CD14-positive monocyte (primary cell): ENCODE measurements at regions not wholly inside any gene's neighbourhood (a gene's known extent, or its start where the extent isn't known, plus 50 kb on each side); places are given as distances from the start of the nearest gene placed in this dataset.
"Not testable (repeated sequence)": the region's sequence is repeated elsewhere in the genome, so short reads cannot be mapped to it uniquely, and the experiment has no call there.

Source experiments
- DNase-seq, 3 donors: peaks; one replicate each; pipeline ENCODE4 v3.0.0-alpha.2; 2011 to 2022
- H2AFZ ChIP-seq: 2 replicates; pipeline ENCODE4 v1.6.0; 2012; ENCODE audit warnings: mild to moderate bottlenecking, low read depth, low read length, inconsistent platforms; ENCODE audit not compliant: insufficient read depth, poor library complexity, severe bottlenecking
- H3K27ac ChIP-seq, 2 donors: 1 replicate in 1 of 2; 2 replicates in 1 of 2; pipeline ENCODE4 v1.5.1; 2012 to 2013; ENCODE audit warnings: low read length in 2 of 2, control low read depth in 1 of 2, inconsistent platforms in 1 of 2, low read depth in 1 of 2, mild to moderate bottlenecking in 1 of 2
- H3K27me3 ChIP-seq, 2 donors: one replicate each; pipeline versions ENCODE4 v1.6.0 to v1.6.1; 2011 to 2013; ENCODE audit warnings: low read length in 2 of 2; ENCODE audit not compliant: control insufficient read depth in 2 of 2, insufficient read depth in 2 of 2
- H3K36me3 ChIP-seq, 2 donors: replicated peaks in 1 of 2; 1 replicate in 1 of 2; 2 replicates in 1 of 2; pipeline versions ENCODE4 v1.5.1 to v1.6.1; 2012 to 2013; ENCODE audit warnings: low read length in 2 of 2, control low read depth in 1 of 2, inconsistent platforms in 1 of 2, mild to moderate bottlenecking in 1 of 2; ENCODE audit not compliant: insufficient read depth in 2 of 2, control insufficient read depth in 1 of 2
- H3K4me1 ChIP-seq, 2 donors: 1 replicate in 1 of 2; 2 replicates in 1 of 2; pipeline versions ENCODE4 v1.5.1 to v1.6.1; 2012 to 2013; ENCODE audit warnings: low read length in 2 of 2, control low read depth in 1 of 2, inconsistent platforms in 1 of 2, mild to moderate bottlenecking in 1 of 2, moderate library complexity in 1 of 2; ENCODE audit not compliant: insufficient read depth in 2 of 2, control insufficient read depth in 1 of 2
- H3K4me2 ChIP-seq: replicated peaks from 2 replicates; pipeline ENCODE3; 2012; ENCODE audit warnings: low read length, moderate library complexity, mild to moderate bottlenecking; ENCODE audit not compliant: poor library complexity, severe bottlenecking; ENCODE audit errors: extremely low read depth
- H3K4me3 ChIP-seq, 3 experiments: fragments of 200-600 bp in 1 of 3; sonication (generic) in 1 of 3; replicated peaks in 1 of 3; 1 replicate in 2 of 3; 2 replicates in 1 of 3; pipeline ENCODE4 v1.5.1; 2011 to 2013; ENCODE audit warnings: low read length in 3 of 3, mild to moderate bottlenecking in 3 of 3, control low read depth in 2 of 3, low read depth in 2 of 3, inconsistent platforms in 1 of 3, moderate library complexity in 1 of 3
- H3K79me2 ChIP-seq: 2 replicates; pipeline ENCODE4 v1.6.0; 2012; ENCODE audit warnings: mild to moderate bottlenecking, control low read depth, inconsistent platforms, low read length, moderate library complexity; ENCODE audit not compliant: insufficient read depth
- H3K9ac ChIP-seq: 2 replicates; pipeline ENCODE4 v1.6.0; 2017; ENCODE audit warnings: low read length, mild to moderate bottlenecking; ENCODE audit not compliant: insufficient read depth, poor library complexity, severe bottlenecking
- H3K9me3 ChIP-seq, 2 donors: replicated peaks in 1 of 2; 1 replicate in 1 of 2; 2 replicates in 1 of 2; pipeline versions ENCODE4 v1.5.1 to v1.6.1; 2012 to 2013; ENCODE audit warnings: low read length in 2 of 2, control low read depth in 1 of 2; ENCODE audit not compliant: control insufficient read depth in 1 of 2, insufficient read depth in 1 of 2
- H4K20me1 ChIP-seq: 2 replicates; pipeline ENCODE4 v1.6.0; 2012; ENCODE audit warnings: mild to moderate bottlenecking, low read length, control low read depth, moderate library complexity; ENCODE audit not compliant: insufficient read depth
- H3K27ac Mint-ChIP-seq, 7 donors: one replicate each; pipeline ENCODE4 v1.8.0; 2020; ENCODE audit warnings: mild to moderate bottlenecking in 7 of 7, mixed read lengths in 7 of 7, moderate library complexity in 6 of 7, inconsistent platforms in 2 of 7
- H3K27me3 Mint-ChIP-seq, 3 donors: one replicate each; pipeline ENCODE4 v1.8.0; 2021 to 2022; ENCODE audit warnings: low read depth in 3 of 3, mild to moderate bottlenecking in 3 of 3, mixed read lengths in 3 of 3, moderate library complexity in 3 of 3, inconsistent platforms in 1 of 3
- H3K36me3 Mint-ChIP-seq, 2 donors: one replicate each; pipeline ENCODE4 v1.8.0; 2020; ENCODE audit warnings: mixed read lengths in 2 of 2, inconsistent platforms in 1 of 2, mild to moderate bottlenecking in 1 of 2
- H3K4me1 Mint-ChIP-seq: one replicate; pipeline ENCODE4 v1.8.0; 2020; ENCODE audit warnings: mild to moderate bottlenecking, mixed read lengths
- H3K4me3 Mint-ChIP-seq, 2 donors: one replicate each; pipeline ENCODE4 v1.8.0; 2020; ENCODE audit warnings: mild to moderate bottlenecking in 2 of 2, mixed read lengths in 2 of 2, moderate library complexity in 1 of 2
- H3K9me3 Mint-ChIP-seq, 7 donors: one replicate each; pipeline ENCODE4 v1.8.0; 2020 to 2022; ENCODE audit warnings: mixed read lengths in 7 of 7, mild to moderate bottlenecking in 6 of 7, moderate library complexity in 6 of 7, inconsistent platforms in 2 of 7
- WGBS: methylation state at CpG from one replicate; pipeline ENCODE4 v1.1.5; 2013; ENCODE audit warnings: missing lambda C conversion rate; ENCODE audit not compliant: insufficient coverage; 5-methylcytosine and 5-hydroxymethylcytosine counted together
- intact Hi-C, 2 donors: fragments of 100-400 bp; cut with micrococcal nuclease; formaldehyde crosslinking; loops; one replicate each; pipeline versions ENCODE4 v1.15.0 to v1.15.1; 2023

- H3K9me3 Mint-ChIP-seq, H3K4me3 Mint-ChIP-seq, H3K27ac ChIP-seq, H3K4me1 Mint-ChIP-seq, DNase-seq, H2AFZ ChIP-seq, H4K20me1 ChIP-seq, H3K9ac ChIP-seq, H3K36me3 Mint-ChIP-seq, H3K27me3 ChIP-seq, H3K79me2 ChIP-seq, H3K4me2 ChIP-seq, H3K4me3 ChIP-seq, H3K27me3 Mint-ChIP-seq, intact Hi-C loops, H3K36me3 ChIP-seq, H3K27ac Mint-ChIP-seq, H3K9me3 ChIP-seq: not testable (repeated sequence)
- H3K4me1 ChIP-seq: peaks cover 5 to 11% of the 10 kb centered on the region in 2 donors
- WGBS: no CpG with 5 or more reads among the region's 15 CpGs
Observed at GRCh38 chr21:5067326-5068048, 5453.9 kb upstream of the TPTE start.

- not testable (repeated sequence) for H3K27me3 ChIP-seq
Observed at GRCh38 chr21:5068649-5069048, 5452.7 kb upstream of the TPTE start.

GRCh38 chr21:5071180-5071579 is 5450.2 kb upstream of the TPTE start:
- H3K36me3 ChIP-seq, H3K79me2 ChIP-seq, DNase-seq, H3K36me3 Mint-ChIP-seq, H3K27me3 Mint-ChIP-seq, H3K4me1 ChIP-seq, H3K27me3 ChIP-seq, H3K9ac ChIP-seq, H3K4me1 Mint-ChIP-seq, H3K27ac ChIP-seq, H3K9me3 Mint-ChIP-seq, H3K9me3 ChIP-seq, H3K4me3 ChIP-seq, intact Hi-C loops, H3K4me2 ChIP-seq, H3K4me3 Mint-ChIP-seq, H4K20me1 ChIP-seq, H2AFZ ChIP-seq, H3K27ac Mint-ChIP-seq: not testable (repeated sequence)
- WGBS: no CpG with 5 or more reads among the region's 2 CpGs

More at GRCh38 chr21:5068649-5069048, 5452.7 kb upstream of the TPTE start:
- H2AFZ ChIP-seq, H3K27ac Mint-ChIP-seq, H3K4me1 Mint-ChIP-seq, H3K4me2 ChIP-seq, H3K4me3 ChIP-seq, H3K27me3 Mint-ChIP-seq, DNase-seq, H3K79me2 ChIP-seq, H4K20me1 ChIP-seq, intact Hi-C loops, H3K36me3 ChIP-seq, H3K9me3 Mint-ChIP-seq, H3K27ac ChIP-seq, H3K9ac ChIP-seq, H3K36me3 Mint-ChIP-seq, H3K9me3 ChIP-seq, H3K4me3 Mint-ChIP-seq: not testable (repeated sequence)
- peaks cover 5 to 11% of the 10 kb centered on the region in 2 donors for H3K4me1 ChIP-seq
- no CpG with 5 or more reads among the region's 5 CpGs for WGBS

- H2AFZ ChIP-seq, intact Hi-C loops, H3K9ac ChIP-seq, H3K27me3 ChIP-seq, H3K4me2 ChIP-seq, DNase-seq, H4K20me1 ChIP-seq, H3K36me3 ChIP-seq, H3K9me3 ChIP-seq, H3K27me3 Mint-ChIP-seq, H3K4me1 ChIP-seq, H3K27ac ChIP-seq, H3K9me3 Mint-ChIP-seq, H3K4me1 Mint-ChIP-seq, H3K27ac Mint-ChIP-seq, H3K36me3 Mint-ChIP-seq, H3K4me3 Mint-ChIP-seq, H3K79me2 ChIP-seq, H3K4me3 ChIP-seq: not testable (repeated sequence)
- WGBS: no CpG with 5 or more reads among the region's 7 CpGs
Observed at GRCh38 chr21:5076854-5077253, 5444.5 kb upstream of the TPTE start.
